Esophagus squamous epithelium (tissue), 4 donors: ENCODE measurements at regions not wholly inside any gene's neighbourhood (a gene's known extent, or its start where the extent isn't known, plus 50 kb on each side); places are given as distances from the start of the nearest gene placed in this dataset.
"Not testable (repeated sequence)": the region's sequence is repeated elsewhere in the genome, so short reads cannot be mapped to it uniquely, and the experiment has no call there.

ENCODE experiments used
- CTCF ChIP-seq, 6 experiments: fragments of 450-650 bp in 4 of 6; fragments of 200-600 bp in 2 of 6; sonication (generic) in 2 of 6; IDR thresholded peaks; one replicate each; pipeline ENCODE4 v1.5.1; 2016 to 2019; ENCODE audit warnings: antibody characterized with exemption in 6 of 6, mild to moderate bottlenecking in 4 of 6, moderate library complexity in 4 of 6
- POLR2A ChIP-seq, 4 donors: fragments of 450-650 bp; IDR thresholded peaks; one replicate each; pipeline ENCODE4 v1.6.1; 2017; ENCODE audit warnings: antibody characterized with exemption in 4 of 4, mild to moderate bottlenecking in 4 of 4, moderate library complexity in 3 of 4

- TF ChIP-seq CTCF, POLR2A (IDR thresholded peaks at IDR 0.05): not testable (repeated sequence)
Measured at GRCh38 chrX:66930516-66930915, 291.6 kb upstream of the EDA2R start.
